ENCODE measurements at regions not wholly inside any gene's neighbourhood (a gene's known extent, or its start where the extent isn't known, plus 50 kb on each side); places are given as distances from the start of the nearest gene placed in this dataset.
A peak's percentile ranks its signal among the peaks of the same experiment; 100 is the strongest.

DNA sequence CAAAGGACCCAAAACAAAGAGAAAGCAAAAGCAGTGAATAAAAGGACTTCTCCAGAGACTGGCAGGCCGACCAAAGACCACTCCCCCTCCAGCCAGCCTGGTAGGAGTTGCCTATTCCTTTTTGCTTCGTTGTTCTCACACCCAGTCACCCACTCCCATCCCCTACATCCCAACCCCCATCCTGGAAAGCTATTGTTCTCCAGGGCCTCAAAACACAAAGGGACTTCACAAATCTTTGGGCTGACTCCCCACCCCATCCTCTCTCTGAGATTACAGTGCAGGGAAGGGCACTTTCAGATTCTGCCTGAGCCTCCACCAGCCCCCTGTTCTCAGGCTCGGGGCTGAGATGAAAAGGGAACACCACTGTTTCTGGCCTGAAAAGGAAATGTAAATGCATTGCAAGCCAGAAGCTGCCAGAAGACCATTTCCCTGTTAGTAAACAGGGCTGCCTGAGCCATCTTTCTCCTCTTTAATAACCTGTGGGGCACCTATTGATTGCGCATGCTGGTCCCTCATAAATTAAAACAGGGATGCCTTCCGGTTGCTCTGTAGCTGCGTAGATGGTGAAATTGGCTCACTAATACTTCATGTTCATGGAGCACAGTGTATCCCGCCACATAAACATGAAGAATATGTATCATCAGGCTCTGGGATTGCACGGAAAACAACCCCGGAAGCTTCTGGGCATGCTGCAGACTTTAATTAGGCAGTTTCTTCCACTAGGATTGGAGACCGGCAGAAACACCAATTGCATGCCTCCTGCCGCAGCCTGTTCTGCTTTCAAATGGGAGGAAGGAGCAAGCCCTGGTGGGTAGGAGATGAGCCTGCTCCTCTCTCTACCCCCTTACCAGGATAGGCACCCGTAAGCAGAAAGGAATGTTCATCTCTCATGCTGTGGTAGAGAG lies 130.3 kb upstream of the FUT8 start:
- FAIRE-seq (no peak), DNase-seq (ENCODE audit: insufficient read length, low spot score) (peak; percentile 35)
- TF ChIP-seq TAF1 (IDR thresholded peaks at IDR 0.05; ENCODE audit: low read depth, low read length) (0 out of 2 replicates have a peak, but pooled peaks have one; percentile 4), POLR2AphosphoS5 (IDR thresholded peaks at IDR 0.05; ENCODE audit: low read depth, low read length) (no peak), POU2F2 (IDR thresholded peaks at IDR 0.05; ENCODE audit: low read depth, low read length) (no peak), POLR2A (IDR thresholded peaks at IDR 0.05; ENCODE audit: low read depth, low read length) (no peak; the same call in 1 of the 2 replicates), PAX5 (IDR thresholded peaks at IDR 0.05; ENCODE audit: insufficient read depth, low read length, severe bottlenecking) (no peak)

GRCh38 chr14:65282896-65283253 lies 129.7 kb upstream of the FUT8 start:
- DNase-seq (ENCODE audit: insufficient read length, low spot score) (no peak), FAIRE-seq (peak; percentile 98)
- TF ChIP-seq POU2F2 (IDR thresholded peaks at IDR 0.05; ENCODE audit: low read depth, low read length) (no peak), SPI1 (IDR thresholded peaks at IDR 0.05; ENCODE audit: low read depth, low read length) (no peak), POLR2AphosphoS5 (IDR thresholded peaks at IDR 0.05; ENCODE audit: low read depth, low read length) (peak; percentile 34; the same call in 1 of the 2 replicates), POLR2A (IDR thresholded peaks at IDR 0.05; ENCODE audit: low read depth, low read length) (peak; percentile 57), TAF1 (IDR thresholded peaks at IDR 0.05; ENCODE audit: low read depth, low read length) (no peak), PAX5 (IDR thresholded peaks at IDR 0.05; ENCODE audit: insufficient read depth, low read length, severe bottlenecking) (no peak)

DNA sequence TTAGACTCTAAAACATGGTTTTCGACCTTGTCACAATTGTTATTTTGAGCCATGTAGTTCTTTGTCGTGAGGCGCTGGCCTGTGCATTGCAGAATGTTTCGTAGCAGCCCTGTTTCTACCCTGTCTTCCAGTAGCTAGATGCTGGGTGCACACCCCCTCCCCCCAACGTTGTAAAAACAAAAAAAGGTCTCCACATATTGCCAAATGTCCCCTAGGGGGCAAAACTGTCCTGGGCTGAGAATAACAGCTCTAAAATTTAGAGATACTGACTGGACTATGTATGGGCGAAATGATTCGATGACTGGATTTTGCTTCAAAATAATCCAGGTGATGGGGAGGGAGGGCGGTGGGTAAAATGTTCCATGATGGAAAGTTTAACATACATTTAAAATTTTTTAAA lies 126.1 kb upstream of the FUT8 start:
- DNase-seq (ENCODE audit: insufficient read length, low spot score) (no peak), FAIRE-seq (peak; percentile 80)
- TF ChIP-seq POU2F2 (IDR thresholded peaks at IDR 0.05; ENCODE audit: low read depth, low read length): no peak

GRCh38 chr14:65287264-65288131 lies 125.0 kb upstream of the FUT8 start:
- FAIRE-seq: peak; percentile 99
- TF ChIP-seq POLR2A (IDR thresholded peaks at IDR 0.05; ENCODE audit: low read depth, low read length) (peak; percentile 65), SPI1 (IDR thresholded peaks at IDR 0.05; ENCODE audit: low read depth, low read length) (peak; percentile 76), POLR2AphosphoS5 (IDR thresholded peaks at IDR 0.05; ENCODE audit: low read depth, low read length) (peak; percentile 88), POU2F2 (IDR thresholded peaks at IDR 0.05; ENCODE audit: low read depth, low read length) (peak; percentile 83), PAX5 (IDR thresholded peaks at IDR 0.05; ENCODE audit: insufficient read depth, low read length, severe bottlenecking) (no peak), TAF1 (IDR thresholded peaks at IDR 0.05; ENCODE audit: low read depth, low read length) (peak; percentile 83; the same call in 1 of the 2 replicates)
- DNase-seq (ENCODE audit: insufficient read length, low spot score): peak; percentile 53

DNA sequence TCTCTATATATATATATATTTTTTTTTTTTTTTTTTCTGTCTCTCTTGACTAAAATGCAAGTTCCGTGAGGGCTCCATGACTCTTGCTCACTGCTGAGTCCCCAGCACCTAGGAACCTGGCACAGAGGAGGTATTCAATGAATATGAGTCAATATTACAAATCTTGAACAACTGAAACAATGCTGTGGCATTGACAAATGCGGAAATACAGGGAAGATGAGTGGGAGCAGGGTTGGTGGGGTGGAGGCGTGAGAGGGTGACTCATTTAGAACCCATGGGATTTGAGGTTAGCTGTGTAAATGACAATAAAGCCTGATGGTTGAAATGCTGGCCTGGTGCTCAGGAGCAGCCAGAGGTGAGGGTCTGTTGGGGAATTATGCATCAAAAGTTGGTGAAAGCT lies 121.7 kb upstream of the FUT8 start:
- TF ChIP-seq POLR2A (IDR thresholded peaks at IDR 0.05; ENCODE audit: low read depth, low read length) (no peak), PAX5 (IDR thresholded peaks at IDR 0.05; ENCODE audit: insufficient read depth, low read length, severe bottlenecking) (no peak), TAF1 (IDR thresholded peaks at IDR 0.05; ENCODE audit: low read depth, low read length) (no peak), POU2F2 (IDR thresholded peaks at IDR 0.05; ENCODE audit: low read depth, low read length) (no peak), SPI1 (IDR thresholded peaks at IDR 0.05; ENCODE audit: low read depth, low read length) (no peak), POLR2AphosphoS5 (IDR thresholded peaks at IDR 0.05; ENCODE audit: low read depth, low read length) (no peak)
- DNase-seq (ENCODE audit: insufficient read length, low spot score) (no peak), FAIRE-seq (peak; percentile 60)

GRCh38 chr14:65291531-65291930 lies 121.0 kb upstream of the FUT8 start:
- no peak for TF ChIP-seq PAX5 (IDR thresholded peaks at IDR 0.05; ENCODE audit: insufficient read depth, low read length, severe bottlenecking)
- TF ChIP-seq TAF1 (IDR thresholded peaks at IDR 0.05; ENCODE audit: low read depth, low read length): no peak
- TF ChIP-seq POLR2AphosphoS5 (IDR thresholded peaks at IDR 0.05; ENCODE audit: low read depth, low read length): no peak
- no peak for TF ChIP-seq POU2F2 (IDR thresholded peaks at IDR 0.05; ENCODE audit: low read depth, low read length)
- peak; percentile 80 for TF ChIP-seq SPI1 (IDR thresholded peaks at IDR 0.05; ENCODE audit: low read depth, low read length)
- no peak for TF ChIP-seq POLR2A (IDR thresholded peaks at IDR 0.05; ENCODE audit: low read depth, low read length)
- DNase-seq (ENCODE audit: insufficient read length, low spot score): no peak
- no peak for FAIRE-seq

DNA sequence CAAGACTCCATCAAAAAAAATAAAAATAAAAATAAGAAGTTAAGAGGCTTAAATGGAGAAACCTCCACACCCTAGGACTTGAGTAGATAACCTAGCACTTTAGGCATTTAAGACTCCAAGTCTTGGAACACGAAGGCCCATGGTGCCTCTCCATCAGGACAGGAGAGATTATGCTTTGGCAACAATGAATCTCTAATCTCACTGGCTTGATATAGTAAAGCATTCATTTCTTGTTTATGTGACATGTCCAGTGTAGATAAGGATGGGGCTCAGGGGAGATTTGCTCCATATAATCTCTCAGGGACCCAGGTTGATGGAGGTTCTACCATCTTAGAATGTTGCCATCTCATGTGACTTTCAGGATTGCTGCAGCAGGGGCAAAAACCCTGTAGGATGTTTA lies 117.7 kb upstream of the FUT8 start:
- no peak for DNase-seq (ENCODE audit: insufficient read length, low spot score)

DNA sequence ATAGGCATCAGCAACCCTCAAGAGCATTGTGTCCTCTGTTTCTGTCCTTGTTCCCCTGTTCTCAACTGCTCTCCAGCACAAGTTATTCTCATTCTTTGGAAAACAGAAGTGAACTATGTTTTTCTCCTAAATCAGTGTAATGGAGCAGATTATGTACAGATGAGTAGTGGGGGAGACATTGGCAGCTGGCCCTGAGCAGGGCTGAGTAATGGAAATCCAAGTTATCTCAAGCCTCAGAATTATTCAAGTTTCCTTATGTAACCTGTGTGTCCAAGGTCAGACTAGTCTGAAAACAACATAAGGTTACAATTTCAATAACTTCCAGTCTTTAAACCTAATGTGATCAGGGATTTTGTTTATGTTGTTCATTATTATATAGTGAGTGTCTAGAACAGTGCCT lies 116.1 kb upstream of the FUT8 start:
- DNase-seq (ENCODE audit: insufficient read length, low spot score) (no peak), FAIRE-seq (no peak)
- no peak for TF ChIP-seq SPI1 (IDR thresholded peaks at IDR 0.05; ENCODE audit: low read depth, low read length)
- no peak for TF ChIP-seq POLR2A (IDR thresholded peaks at IDR 0.05; ENCODE audit: low read depth, low read length)
- TF ChIP-seq POLR2AphosphoS5 (IDR thresholded peaks at IDR 0.05; ENCODE audit: low read depth, low read length): no peak
- TF ChIP-seq PAX5 (IDR thresholded peaks at IDR 0.05; ENCODE audit: insufficient read depth, low read length, severe bottlenecking): no peak
- no peak for TF ChIP-seq TAF1 (IDR thresholded peaks at IDR 0.05; ENCODE audit: low read depth, low read length)
- no peak for TF ChIP-seq POU2F2 (IDR thresholded peaks at IDR 0.05; ENCODE audit: low read depth, low read length)

More for the DNA sequence above, 117.7 kb upstream of the FUT8 start:
- FAIRE-seq: no peak
- TF ChIP-seq TAF1 (IDR thresholded peaks at IDR 0.05; ENCODE audit: low read depth, low read length) (no peak), SPI1 (IDR thresholded peaks at IDR 0.05; ENCODE audit: low read depth, low read length) (no peak), POU2F2 (IDR thresholded peaks at IDR 0.05; ENCODE audit: low read depth, low read length) (no peak), POLR2A (IDR thresholded peaks at IDR 0.05; ENCODE audit: low read depth, low read length) (no peak), PAX5 (IDR thresholded peaks at IDR 0.05; ENCODE audit: insufficient read depth, low read length, severe bottlenecking) (no peak), POLR2AphosphoS5 (IDR thresholded peaks at IDR 0.05; ENCODE audit: low read depth, low read length) (no peak)

GRCh38 chr14:65296876-65297275 lies 115.7 kb upstream of the FUT8 start:
- FAIRE-seq: peak; percentile 71
- no peak for TF ChIP-seq PAX5 (IDR thresholded peaks at IDR 0.05; ENCODE audit: insufficient read depth, low read length, severe bottlenecking)
- peak; percentile 96 for TF ChIP-seq POLR2AphosphoS5 (IDR thresholded peaks at IDR 0.05; ENCODE audit: low read depth, low read length)
- TF ChIP-seq SPI1 (IDR thresholded peaks at IDR 0.05; ENCODE audit: low read depth, low read length): peak; percentile 78
- TF ChIP-seq POU2F2 (IDR thresholded peaks at IDR 0.05; ENCODE audit: low read depth, low read length): no peak
- peak; percentile 93 for TF ChIP-seq POLR2A (IDR thresholded peaks at IDR 0.05; ENCODE audit: low read depth, low read length)
- TF ChIP-seq TAF1 (IDR thresholded peaks at IDR 0.05; ENCODE audit: low read depth, low read length): peak; percentile 94

More at GRCh38 chr14:65296876-65297275, 115.7 kb upstream of the FUT8 start:
- DNase-seq (ENCODE audit: insufficient read length, low spot score): no peak

Measured in GM12891 (cell line).